IMR-90 (cell line): ENCODE measurements at regions not wholly inside any gene's neighbourhood (a gene's known extent, or its start where the extent isn't known, plus 50 kb on each side); places are given as distances from the start of the nearest gene placed in this dataset.

Experiments used
- BHLHE40 ChIP-seq: fragments of 150-350 bp; IDR thresholded peaks from 2 replicates; pipeline ENCODE4 v1.6.1; 2016; ENCODE audit warnings: mild to moderate bottlenecking, low read depth, low read length
- POLR2A ChIP-seq: IDR thresholded peaks from 2 replicates; pipeline ENCODE4 v1.6.1; 2012; ENCODE audit warnings: mild to moderate bottlenecking, low read depth, low read length
- TF ChIP-seq, protein P1 (sequence below): conservative IDR thresholded peaks from 2 replicates; pipeline ENCODE4 v1.5.1; 2012; ENCODE audit warnings: mild to moderate bottlenecking, low read depth, low read length, improper control_type of control experiment

DNA sequence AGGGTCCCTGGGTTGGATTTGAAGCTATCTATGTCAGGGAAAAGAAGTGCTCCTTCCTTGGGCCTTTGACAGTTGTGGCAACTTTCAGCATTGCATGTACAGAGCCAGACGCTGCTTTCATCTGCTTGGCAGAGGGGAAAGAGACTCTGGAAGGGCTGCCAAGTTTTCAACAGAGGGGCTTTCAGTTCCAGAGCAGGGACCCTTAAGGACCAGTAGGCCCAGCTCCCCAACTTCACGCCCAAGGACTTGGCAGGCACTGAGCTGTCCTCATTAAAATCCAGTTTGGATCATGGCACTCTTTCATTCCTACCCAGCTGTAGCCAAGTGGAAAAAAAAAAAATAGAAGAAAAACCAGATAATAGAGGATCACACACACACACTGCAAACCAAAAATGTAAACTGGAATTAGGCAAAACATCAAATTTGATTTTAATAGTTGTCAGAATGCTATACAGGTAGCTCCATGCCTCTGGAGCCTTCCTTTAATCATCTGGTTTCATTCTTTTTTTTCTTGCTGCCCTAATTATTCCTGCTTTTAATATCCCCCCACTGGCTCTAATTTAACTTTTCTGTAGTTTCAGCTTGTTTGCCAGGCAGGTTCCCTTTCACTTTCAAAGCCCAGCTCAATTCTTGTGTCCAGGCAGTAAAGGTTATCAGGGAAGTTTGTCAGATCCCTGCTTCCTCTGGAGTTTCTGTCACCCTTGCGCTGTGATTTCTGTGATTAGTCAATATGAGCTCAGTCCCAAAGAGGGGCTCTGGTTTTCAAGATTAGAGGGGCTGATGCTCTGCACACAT lies 702.6 kb upstream of the CDH8 start:
- TF ChIP-seq BHLHE40 = no peak
- TF ChIP-seq, protein P1, sequence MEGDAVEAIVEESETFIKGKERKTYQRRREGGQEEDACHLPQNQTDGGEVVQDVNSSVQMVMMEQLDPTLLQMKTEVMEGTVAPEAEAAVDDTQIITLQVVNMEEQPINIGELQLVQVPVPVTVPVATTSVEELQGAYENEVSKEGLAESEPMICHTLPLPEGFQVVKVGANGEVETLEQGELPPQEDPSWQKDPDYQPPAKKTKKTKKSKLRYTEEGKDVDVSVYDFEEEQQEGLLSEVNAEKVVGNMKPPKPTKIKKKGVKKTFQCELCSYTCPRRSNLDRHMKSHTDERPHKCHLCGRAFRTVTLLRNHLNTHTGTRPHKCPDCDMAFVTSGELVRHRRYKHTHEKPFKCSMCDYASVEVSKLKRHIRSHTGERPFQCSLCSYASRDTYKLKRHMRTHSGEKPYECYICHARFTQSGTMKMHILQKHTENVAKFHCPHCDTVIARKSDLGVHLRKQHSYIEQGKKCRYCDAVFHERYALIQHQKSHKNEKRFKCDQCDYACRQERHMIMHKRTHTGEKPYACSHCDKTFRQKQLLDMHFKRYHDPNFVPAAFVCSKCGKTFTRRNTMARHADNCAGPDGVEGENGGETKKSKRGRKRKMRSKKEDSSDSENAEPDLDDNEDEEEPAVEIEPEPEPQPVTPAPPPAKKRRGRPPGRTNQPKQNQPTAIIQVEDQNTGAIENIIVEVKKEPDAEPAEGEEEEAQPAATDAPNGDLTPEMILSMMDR = no peak
- TF ChIP-seq POLR2A = no peak
